ENCODE measurements at regions not wholly inside any gene's neighbourhood (a gene's known extent, or its start where the extent isn't known, plus 50 kb on each side); places are given as distances from the start of the nearest gene placed in this dataset.

- TF ChIP-seq CTCF (IDR thresholded peaks at IDR 0.05; ENCODE audit: insufficient read depth, low read depth, low read length) = no peak
- DNase-seq (ENCODE audit: low read depth) = no peak
These were observed 114.7 kb upstream of the RAB6C start for GRCh38 chr2:129864719-129865118.

GRCh38 chr2:129865976-129866375 is 113.5 kb upstream of the RAB6C start:
- TF ChIP-seq CTCF (IDR thresholded peaks at IDR 0.05; ENCODE audit: insufficient read depth, low read depth, low read length) = no peak
- H3K4me3 ChIP-seq (ENCODE audit: low read depth, low read length) = no peak overlapping the region
- DNase-seq (ENCODE audit: low read depth) = no peak

More at GRCh38 chr2:129864719-129865118, 114.7 kb upstream of the RAB6C start:
- H3K4me3 ChIP-seq (ENCODE audit: low read depth, low read length) = no peak overlapping the region

DNA sequence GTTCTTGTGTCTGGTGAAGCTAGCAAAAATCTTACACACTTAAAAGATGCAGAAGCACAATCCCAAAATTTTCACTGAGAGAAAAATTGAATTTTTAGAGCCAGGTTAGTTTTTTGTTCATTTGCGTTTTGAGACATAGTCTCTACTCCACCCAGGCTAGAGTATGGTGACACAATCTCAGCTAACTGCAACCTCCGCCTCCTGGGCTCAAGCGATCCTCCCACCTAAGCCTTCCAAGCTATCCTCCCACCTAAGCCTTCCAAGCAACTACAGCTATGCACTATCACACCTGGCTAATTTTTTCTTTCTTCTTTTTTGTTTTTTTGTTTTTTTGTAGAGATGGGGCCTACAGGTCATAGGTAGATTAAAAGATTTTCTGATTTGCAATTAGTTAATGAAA is 113.1 kb upstream of the RAB6C start:
- TF ChIP-seq CTCF (IDR thresholded peaks at IDR 0.05; ENCODE audit: insufficient read depth, low read depth, low read length) = no peak
- no peak for DNase-seq (ENCODE audit: low read depth)
- no peak overlapping the region for H3K4me3 ChIP-seq (ENCODE audit: low read depth, low read length)

GRCh38 chr2:129868151-129868550 is 111.3 kb upstream of the RAB6C start:
- DNase-seq (ENCODE audit: low read depth) = no peak
- H3K4me3 ChIP-seq (ENCODE audit: low read depth, low read length) = no peak overlapping the region
- TF ChIP-seq CTCF (IDR thresholded peaks at IDR 0.05; ENCODE audit: insufficient read depth, low read depth, low read length) = no peak

DNA sequence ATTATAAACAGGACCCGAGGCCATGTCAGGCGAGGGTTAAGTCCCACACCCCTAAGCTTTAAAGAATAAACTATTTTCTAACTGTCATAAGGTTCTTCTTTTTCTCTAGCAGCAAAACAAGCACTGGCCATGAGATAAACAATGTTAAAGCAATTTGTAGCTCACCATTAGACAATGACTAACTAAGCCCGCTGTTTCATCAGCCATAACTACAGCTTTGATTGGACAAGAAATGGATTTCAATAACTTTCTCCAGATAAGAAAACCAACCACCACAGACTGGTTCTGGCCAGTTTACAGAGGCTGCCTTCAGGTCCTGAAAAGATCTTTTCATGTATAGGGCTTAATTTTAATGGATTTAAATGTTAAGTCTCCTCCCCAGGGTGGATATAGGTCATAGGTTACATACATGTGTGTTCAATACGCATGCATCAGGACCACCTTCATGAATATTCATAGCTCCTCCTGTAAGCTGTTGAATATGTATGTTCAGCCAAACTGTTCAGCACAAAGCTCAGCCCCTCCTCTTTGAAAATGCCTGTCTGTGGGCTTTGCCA is 108.7 kb upstream of the RAB6C start:
- no peak overlapping the region for H3K4me3 ChIP-seq (ENCODE audit: low read depth, low read length)
- no peak for TF ChIP-seq CTCF (IDR thresholded peaks at IDR 0.05; ENCODE audit: insufficient read depth, low read depth, low read length)
- no peak for DNase-seq (ENCODE audit: low read depth)

GRCh38 chr2:129872446-129872845 is 107.0 kb upstream of the RAB6C start:
- no peak for DNase-seq (ENCODE audit: low read depth)
- no peak for TF ChIP-seq CTCF (IDR thresholded peaks at IDR 0.05; ENCODE audit: insufficient read depth, low read depth, low read length)
- H3K4me3 ChIP-seq (ENCODE audit: low read depth, low read length) = no peak overlapping the region

GRCh38 chr2:129876541-129876940 is 102.9 kb upstream of the RAB6C start:
- no peak overlapping the region for H3K4me3 ChIP-seq (ENCODE audit: low read depth, low read length)
- no peak for TF ChIP-seq CTCF (IDR thresholded peaks at IDR 0.05; ENCODE audit: insufficient read depth, low read depth, low read length)
- DNase-seq (ENCODE audit: low read depth) = no peak

Measured in fibroblast of villous mesenchyme (primary cell).